C4-2B (cell line): ENCODE measurements at regions not wholly inside any gene's neighbourhood (a gene's known extent, or its start where the extent isn't known, plus 50 kb on each side); places are given as distances from the start of the nearest gene placed in this dataset.

Source experiments
- ZFX ChIP-seq: fragments of 450-650 bp; IDR thresholded peaks from 2 replicates; pipeline ENCODE4 v1.6.1; 2017
- TF ChIP-seq, protein P1 (sequence below): fragments of 450-650 bp; conservative IDR thresholded peaks from 2 replicates; pipeline ENCODE4 v1.5.1; 2017; ENCODE audit warnings: mild to moderate bottlenecking

- TF ChIP-seq, protein P1, sequence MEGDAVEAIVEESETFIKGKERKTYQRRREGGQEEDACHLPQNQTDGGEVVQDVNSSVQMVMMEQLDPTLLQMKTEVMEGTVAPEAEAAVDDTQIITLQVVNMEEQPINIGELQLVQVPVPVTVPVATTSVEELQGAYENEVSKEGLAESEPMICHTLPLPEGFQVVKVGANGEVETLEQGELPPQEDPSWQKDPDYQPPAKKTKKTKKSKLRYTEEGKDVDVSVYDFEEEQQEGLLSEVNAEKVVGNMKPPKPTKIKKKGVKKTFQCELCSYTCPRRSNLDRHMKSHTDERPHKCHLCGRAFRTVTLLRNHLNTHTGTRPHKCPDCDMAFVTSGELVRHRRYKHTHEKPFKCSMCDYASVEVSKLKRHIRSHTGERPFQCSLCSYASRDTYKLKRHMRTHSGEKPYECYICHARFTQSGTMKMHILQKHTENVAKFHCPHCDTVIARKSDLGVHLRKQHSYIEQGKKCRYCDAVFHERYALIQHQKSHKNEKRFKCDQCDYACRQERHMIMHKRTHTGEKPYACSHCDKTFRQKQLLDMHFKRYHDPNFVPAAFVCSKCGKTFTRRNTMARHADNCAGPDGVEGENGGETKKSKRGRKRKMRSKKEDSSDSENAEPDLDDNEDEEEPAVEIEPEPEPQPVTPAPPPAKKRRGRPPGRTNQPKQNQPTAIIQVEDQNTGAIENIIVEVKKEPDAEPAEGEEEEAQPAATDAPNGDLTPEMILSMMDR, result no peak
- TF ChIP-seq ZFX, result no peak
Measured at GRCh38 chr3:5068531-5069050, 53.5 kb upstream of the ARL8B start.
